ENCODE measurements at regions not wholly inside any gene's neighbourhood (a gene's known extent, or its start where the extent isn't known, plus 50 kb on each side); places are given as distances from the start of the nearest gene placed in this dataset.

- peak overlapping the region; percentile 27; the same call in 1 of the 2 replicates for H3K4me2 ChIP-seq
- no peak overlapping the region for H3K9ac ChIP-seq
- no peak overlapping the region for H3K4me3 ChIP-seq (IDR thresholded peaks at IDR 0.05; ENCODE audit: insufficient read depth, low read depth, low read length)
- H3K36me3 ChIP-seq (ENCODE audit: insufficient read depth): no peaks in the 10 kb centered on the region
- H3K27me3 ChIP-seq (ENCODE audit: insufficient read depth, low read depth): no peaks in the 10 kb centered on the region
- H3K79me2 ChIP-seq (ENCODE audit: insufficient read depth, low read depth): no peaks in the 10 kb centered on the region
- no peak for TF ChIP-seq CTCF (conservative IDR thresholded peaks at IDR 0.05; ENCODE audit: low read depth, low read length)
- no peak overlapping the region for H2AFZ ChIP-seq (ENCODE audit: low read depth)
- no peak overlapping the region for H3K27ac ChIP-seq
- H3K4me1 ChIP-seq (ENCODE audit: low read depth, poor library complexity, severe bottlenecking): peaks cover 21% of the 10 kb centered on the region
- H4K20me1 ChIP-seq (ENCODE audit: insufficient read depth): no peaks in the 10 kb centered on the region
These were observed 187.0 kb downstream of the CCNG2 start for GRCh38 chr4:77344001-77344400.

DNA sequence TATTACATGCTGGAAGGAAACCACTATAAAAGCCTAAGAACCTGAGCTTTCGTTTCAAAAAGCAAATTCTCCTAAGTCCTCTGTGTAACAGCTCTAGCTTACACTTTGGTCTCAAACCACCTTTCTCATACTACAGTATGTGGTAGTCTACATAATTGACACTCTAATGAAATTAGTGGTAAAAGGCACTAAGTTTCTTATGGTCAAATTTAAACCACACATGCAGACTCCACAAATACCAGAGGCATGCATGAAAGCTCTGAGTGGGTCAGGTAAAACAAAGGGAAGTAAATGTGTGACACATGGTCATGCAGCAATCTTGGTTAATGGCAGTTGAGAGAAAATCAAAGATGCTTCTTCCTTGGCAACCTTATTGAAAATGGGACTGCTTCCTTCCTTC is 187.8 kb downstream of the CCNG2 start:
- H3K36me3 ChIP-seq (ENCODE audit: insufficient read depth): no peaks in the 10 kb centered on the region
- no peak overlapping the region for H3K9ac ChIP-seq
- H3K27me3 ChIP-seq (ENCODE audit: insufficient read depth, low read depth): no peaks in the 10 kb centered on the region
- no peaks in the 10 kb centered on the region for H4K20me1 ChIP-seq (ENCODE audit: insufficient read depth)
- H3K4me3 ChIP-seq (IDR thresholded peaks at IDR 0.05; ENCODE audit: insufficient read depth, low read depth, low read length): no peak overlapping the region
- H3K4me2 ChIP-seq: peak overlapping the region; percentile 27; the same call in 1 of the 2 replicates
- peaks cover 28% of the 10 kb centered on the region for H3K4me1 ChIP-seq (ENCODE audit: low read depth, poor library complexity, severe bottlenecking)
- no peaks in the 10 kb centered on the region for H3K79me2 ChIP-seq (ENCODE audit: insufficient read depth, low read depth)
- no peak overlapping the region; the same call in 1 of the 2 replicates for H3K27ac ChIP-seq
- H2AFZ ChIP-seq (ENCODE audit: low read depth): no peak overlapping the region
- TF ChIP-seq CTCF (conservative IDR thresholded peaks at IDR 0.05; ENCODE audit: low read depth, low read length): no peak

GRCh38 chr4:77347351-77347966 is 190.5 kb downstream of the CCNG2 start:
- no peak overlapping the region for H2AFZ ChIP-seq (ENCODE audit: low read depth)
- no peak overlapping the region for H3K4me2 ChIP-seq
- H3K27ac ChIP-seq: no peak overlapping the region

GRCh38 chr4:77348815-77349214 is 191.8 kb downstream of the CCNG2 start:
- Histone ChIP-seq H3K9ac (no peak overlapping the region), H3K27ac (no peak overlapping the region), H3K79me2 (ENCODE audit: insufficient read depth, low read depth) (no peaks in the 10 kb centered on the region), H3K4me2 (no peak overlapping the region), H3K27me3 (ENCODE audit: insufficient read depth, low read depth) (no peaks in the 10 kb centered on the region), H3K36me3 (ENCODE audit: insufficient read depth) (no peaks in the 10 kb centered on the region), H3K4me3 (IDR thresholded peaks at IDR 0.05; ENCODE audit: insufficient read depth, low read depth, low read length) (no peak overlapping the region), H2AFZ (ENCODE audit: low read depth) (no peak overlapping the region), H4K20me1 (ENCODE audit: insufficient read depth) (no peaks in the 10 kb centered on the region), H3K4me1 (ENCODE audit: low read depth, poor library complexity, severe bottlenecking) (peaks cover 52% of the 10 kb centered on the region)
- no peak for TF ChIP-seq CTCF (conservative IDR thresholded peaks at IDR 0.05; ENCODE audit: low read depth, low read length)

More at GRCh38 chr4:77347351-77347966, 190.5 kb downstream of the CCNG2 start:
- no peaks in the 10 kb centered on the region for H3K79me2 ChIP-seq (ENCODE audit: insufficient read depth, low read depth)
- H3K36me3 ChIP-seq (ENCODE audit: insufficient read depth): no peaks in the 10 kb centered on the region
- TF ChIP-seq CTCF (conservative IDR thresholded peaks at IDR 0.05; ENCODE audit: low read depth, low read length): no peak
- H3K9ac ChIP-seq: no peak overlapping the region
- H3K27me3 ChIP-seq (ENCODE audit: insufficient read depth, low read depth): no peaks in the 10 kb centered on the region
- H3K4me1 ChIP-seq (ENCODE audit: low read depth, poor library complexity, severe bottlenecking): peaks cover 55% of the 10 kb centered on the region
- no peaks in the 10 kb centered on the region for H4K20me1 ChIP-seq (ENCODE audit: insufficient read depth)
- no peak overlapping the region for H3K4me3 ChIP-seq (IDR thresholded peaks at IDR 0.05; ENCODE audit: insufficient read depth, low read depth, low read length)
